IMR-90 (cell line): ENCODE measurements at regions not wholly inside any gene's neighbourhood (a gene's known extent, or its start where the extent isn't known, plus 50 kb on each side); places are given as distances from the start of the nearest gene placed in this dataset.

Experiments used
- CEBPB ChIP-seq: IDR thresholded peaks from 2 replicates; pipeline ENCODE4 v1.6.1; 2012; ENCODE audit warnings: low read depth, low read length, improper control_type of control experiment
- MAFK ChIP-seq: IDR thresholded peaks from 2 replicates; pipeline ENCODE4 v1.6.1; 2012; ENCODE audit warnings: low read depth, low read length, improper control_type of control experiment
- MAZ ChIP-seq: IDR thresholded peaks from 2 replicates; pipeline ENCODE4 v1.6.1; 2012; ENCODE audit warnings: low read depth, mild to moderate bottlenecking, low read length, improper control_type of control experiment, moderate library complexity, borderline replicate concordance
- MXI1 ChIP-seq: IDR thresholded peaks from 2 replicates; pipeline ENCODE4 v1.6.1; 2012; ENCODE audit warnings: low read depth, mild to moderate bottlenecking, low read length, moderate library complexity, borderline replicate concordance
- POLR2A ChIP-seq: IDR thresholded peaks from 2 replicates; pipeline ENCODE4 v1.6.1; 2012; ENCODE audit warnings: mild to moderate bottlenecking, low read depth, low read length
- RAD21 ChIP-seq: IDR thresholded peaks from 2 replicates; pipeline ENCODE4 v1.6.1; 2012; ENCODE audit warnings: low read length, improper control_type of control experiment
- RFX5 ChIP-seq: IDR thresholded peaks from 2 replicates; pipeline ENCODE4 v1.8.0; 2012; ENCODE audit warnings: low read depth, mild to moderate bottlenecking, low read length, moderate library complexity
- TF ChIP-seq, protein P1 (sequence below): conservative IDR thresholded peaks from 2 replicates; pipeline ENCODE4 v1.5.1; 2012; ENCODE audit warnings: mild to moderate bottlenecking, low read depth, low read length, improper control_type of control experiment
- TF ChIP-seq, protein P2 (sequence below): fragments of 150-350 bp; IDR thresholded peaks from 2 replicates; pipeline ENCODE4 v1.6.1; 2016; ENCODE audit warnings: low read depth, mild to moderate bottlenecking, low read length, moderate library complexity, borderline replicate concordance
- TF ChIP-seq, protein P3 (sequence below): fragments of 150-350 bp; IDR thresholded peaks from 2 replicates; pipeline ENCODE4 v1.6.1; 2017; ENCODE audit warnings: mild to moderate bottlenecking, antibody characterized with exemption, low read length, low read depth

DNA sequence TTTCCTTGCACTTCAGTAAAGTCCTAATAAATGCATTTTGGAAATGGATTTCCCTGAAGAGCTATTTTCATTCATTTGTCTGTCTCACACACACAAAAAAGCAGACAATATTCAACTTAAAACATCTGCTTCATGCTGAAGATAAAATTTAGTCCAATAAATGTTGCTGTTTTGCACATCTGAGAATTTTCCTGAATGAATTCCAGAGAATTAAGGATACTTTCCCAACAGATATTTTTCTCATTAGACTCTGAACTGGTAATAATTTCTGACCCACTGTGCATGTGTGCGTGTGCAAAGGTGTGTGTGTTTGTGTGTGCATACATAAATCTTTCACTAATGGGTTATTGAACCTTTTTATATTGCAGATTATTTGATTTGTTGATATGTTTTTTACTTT is 390.2 kb upstream of the TMEFF2 start:
- TF ChIP-seq, protein P1, sequence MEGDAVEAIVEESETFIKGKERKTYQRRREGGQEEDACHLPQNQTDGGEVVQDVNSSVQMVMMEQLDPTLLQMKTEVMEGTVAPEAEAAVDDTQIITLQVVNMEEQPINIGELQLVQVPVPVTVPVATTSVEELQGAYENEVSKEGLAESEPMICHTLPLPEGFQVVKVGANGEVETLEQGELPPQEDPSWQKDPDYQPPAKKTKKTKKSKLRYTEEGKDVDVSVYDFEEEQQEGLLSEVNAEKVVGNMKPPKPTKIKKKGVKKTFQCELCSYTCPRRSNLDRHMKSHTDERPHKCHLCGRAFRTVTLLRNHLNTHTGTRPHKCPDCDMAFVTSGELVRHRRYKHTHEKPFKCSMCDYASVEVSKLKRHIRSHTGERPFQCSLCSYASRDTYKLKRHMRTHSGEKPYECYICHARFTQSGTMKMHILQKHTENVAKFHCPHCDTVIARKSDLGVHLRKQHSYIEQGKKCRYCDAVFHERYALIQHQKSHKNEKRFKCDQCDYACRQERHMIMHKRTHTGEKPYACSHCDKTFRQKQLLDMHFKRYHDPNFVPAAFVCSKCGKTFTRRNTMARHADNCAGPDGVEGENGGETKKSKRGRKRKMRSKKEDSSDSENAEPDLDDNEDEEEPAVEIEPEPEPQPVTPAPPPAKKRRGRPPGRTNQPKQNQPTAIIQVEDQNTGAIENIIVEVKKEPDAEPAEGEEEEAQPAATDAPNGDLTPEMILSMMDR: no peak
- TF ChIP-seq MXI1 (no peak), POLR2A (no peak), MAZ (no peak), RAD21 (no peak), RFX5 (no peak), CEBPB (no peak), MAFK (no peak)
- TF ChIP-seq, protein P2, sequence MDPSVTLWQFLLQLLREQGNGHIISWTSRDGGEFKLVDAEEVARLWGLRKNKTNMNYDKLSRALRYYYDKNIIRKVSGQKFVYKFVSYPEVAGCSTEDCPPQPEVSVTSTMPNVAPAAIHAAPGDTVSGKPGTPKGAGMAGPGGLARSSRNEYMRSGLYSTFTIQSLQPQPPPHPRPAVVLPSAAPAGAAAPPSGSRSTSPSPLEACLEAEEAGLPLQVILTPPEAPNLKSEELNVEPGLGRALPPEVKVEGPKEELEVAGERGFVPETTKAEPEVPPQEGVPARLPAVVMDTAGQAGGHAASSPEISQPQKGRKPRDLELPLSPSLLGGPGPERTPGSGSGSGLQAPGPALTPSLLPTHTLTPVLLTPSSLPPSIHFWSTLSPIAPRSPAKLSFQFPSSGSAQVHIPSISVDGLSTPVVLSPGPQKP: no peak
- TF ChIP-seq, protein P3, sequence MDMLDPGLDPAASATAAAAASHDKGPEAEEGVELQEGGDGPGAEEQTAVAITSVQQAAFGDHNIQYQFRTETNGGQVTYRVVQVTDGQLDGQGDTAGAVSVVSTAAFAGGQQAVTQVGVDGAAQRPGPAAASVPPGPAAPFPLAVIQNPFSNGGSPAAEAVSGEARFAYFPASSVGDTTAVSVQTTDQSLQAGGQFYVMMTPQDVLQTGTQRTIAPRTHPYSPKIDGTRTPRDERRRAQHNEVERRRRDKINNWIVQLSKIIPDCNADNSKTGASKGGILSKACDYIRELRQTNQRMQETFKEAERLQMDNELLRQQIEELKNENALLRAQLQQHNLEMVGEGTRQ: no peak
